NOMO-1 treated with dmso at 0.1 percent for 144 hours (cell line): ENCODE measurements at regions not wholly inside any gene's neighbourhood (a gene's known extent, or its start where the extent isn't known, plus 50 kb on each side); places are given as distances from the start of the nearest gene placed in this dataset.
"Not testable (repeated sequence)": the region's sequence is repeated elsewhere in the genome, so short reads cannot be mapped to it uniquely, and the experiment has no call there.

Source experiments
- DNase-seq: peaks from one replicate; lab custom pipeline; 2025; ENCODE audit not compliant: unreplicated experiment; lab: John Stamatoyannopoulos, UW

DNA sequence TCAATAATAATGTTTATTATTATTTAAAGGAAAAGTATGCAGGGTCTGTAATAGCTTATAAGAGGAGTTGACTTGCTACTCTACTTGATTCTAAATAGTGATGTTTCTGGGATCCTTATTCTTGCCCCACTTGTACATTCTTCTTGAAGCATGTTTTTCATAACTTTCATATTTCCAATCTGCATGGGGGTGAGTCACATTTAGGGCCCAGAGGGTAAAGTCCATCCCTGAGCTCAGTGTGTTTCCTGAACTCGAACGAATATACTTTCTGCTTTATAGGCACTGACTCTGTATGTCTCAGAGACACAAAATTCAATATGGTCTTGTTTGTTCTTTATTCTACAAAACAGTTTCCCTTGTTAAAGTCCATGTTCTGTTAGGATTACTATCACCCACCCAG, 61.0 kb upstream of the SMIM30 start:
- DNase-seq, result no peak

DNA sequence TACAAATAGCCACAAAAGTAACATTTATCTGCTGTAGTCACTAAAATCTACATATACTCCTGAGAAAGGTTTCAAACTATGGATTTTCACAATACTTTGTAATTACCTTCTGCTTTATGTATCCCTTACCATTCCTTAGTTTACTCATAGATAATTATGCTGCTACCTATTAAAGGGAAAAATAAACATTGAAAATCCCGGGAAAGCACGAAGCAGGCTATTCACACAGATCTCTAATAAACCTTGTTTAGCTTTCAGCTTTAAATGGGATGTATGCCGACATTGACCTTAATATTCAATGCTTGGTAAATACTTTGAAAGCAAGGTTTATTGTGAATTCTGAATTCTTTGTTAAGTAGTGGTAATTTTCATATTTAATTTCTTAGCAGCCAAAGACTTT, 58.5 kb upstream of the SMIM30 start:
- DNase-seq, result no peak

DNA sequence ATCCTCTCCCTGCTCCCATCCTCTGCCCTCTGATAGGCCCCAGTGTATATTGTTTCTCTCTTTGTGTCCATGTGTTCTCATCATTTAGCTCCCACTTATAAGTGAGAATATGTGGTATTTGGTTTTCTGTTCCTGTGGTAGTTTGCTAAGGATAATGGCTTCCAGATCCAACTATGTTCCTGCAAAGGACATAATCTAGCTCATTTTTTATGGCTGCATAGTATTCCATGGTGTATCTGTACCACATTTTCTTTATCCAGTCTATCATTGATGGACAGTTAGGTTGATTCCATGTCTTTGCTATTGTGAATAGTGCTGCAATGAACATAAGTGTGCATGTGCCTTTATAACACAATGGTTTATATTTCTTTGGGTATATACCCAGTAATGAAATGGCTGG, 57.8 kb upstream of the SMIM30 start:
- not testable (repeated sequence) for DNase-seq

DNA sequence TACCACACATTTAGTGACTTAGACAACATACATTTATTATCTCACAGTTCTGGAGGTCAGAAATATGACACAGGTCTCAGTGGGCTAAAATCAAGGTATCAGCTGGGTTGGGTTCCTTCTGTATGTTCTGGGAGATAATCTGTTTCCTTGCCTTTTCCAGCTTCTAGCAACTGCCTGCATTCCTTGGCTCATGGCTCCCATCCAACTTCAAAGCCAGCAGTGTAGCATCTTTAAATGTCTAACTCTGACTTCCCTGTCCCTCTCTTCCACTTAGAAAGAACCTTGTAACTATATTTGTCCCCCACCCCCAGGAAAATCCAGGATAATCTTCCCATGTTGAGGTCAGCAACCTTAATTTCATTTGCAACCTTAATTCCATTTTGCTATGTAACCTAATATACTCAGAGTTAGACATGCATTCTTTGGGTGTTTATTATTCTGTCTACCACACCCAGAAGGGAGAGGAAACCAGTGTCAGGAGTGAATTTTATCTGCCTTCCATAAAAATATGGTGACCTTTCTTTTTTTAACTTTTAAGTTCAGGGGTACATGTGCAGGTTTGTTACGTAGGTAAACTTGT, 57.3 kb upstream of the SMIM30 start:
- DNase-seq, result no peak

DNA sequence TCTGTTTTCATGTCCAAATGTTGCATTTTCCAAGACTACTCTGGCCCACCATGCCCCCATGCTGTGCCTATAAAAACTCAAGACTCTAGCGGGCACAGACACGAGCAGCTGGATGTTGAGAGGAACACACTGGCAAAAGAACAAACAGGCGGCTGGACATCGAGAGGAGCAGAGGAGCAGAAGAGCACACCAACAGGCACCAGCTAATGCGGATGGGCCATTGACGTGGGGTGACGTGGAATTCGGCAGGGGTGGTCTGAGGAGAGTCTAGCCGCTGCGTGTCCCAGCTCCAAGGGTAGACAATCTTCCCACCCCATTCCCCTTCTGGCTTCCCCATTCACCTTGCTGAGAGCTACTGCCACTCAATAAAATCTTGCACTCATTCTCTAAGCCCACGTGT, 54.4 kb upstream of the SMIM30 start:
- no peak for DNase-seq

DNA sequence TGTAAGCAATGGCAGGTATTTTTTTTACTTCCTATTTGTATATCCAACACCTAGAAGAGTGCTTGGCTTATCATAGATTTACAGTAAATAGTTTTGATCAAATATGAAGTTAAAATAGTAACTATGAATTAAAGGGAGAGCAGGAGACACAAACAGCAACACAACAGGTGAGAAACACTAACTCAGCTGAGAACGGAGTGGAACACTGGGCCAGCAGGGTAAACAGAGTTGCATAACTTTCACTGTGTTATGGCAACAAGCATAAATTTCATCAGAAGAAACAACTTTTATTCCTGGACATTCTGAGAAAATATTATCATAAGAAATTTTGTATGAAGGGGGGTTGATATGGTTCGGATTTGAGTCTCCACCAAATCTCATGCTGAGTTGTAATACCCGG, 52.2 kb upstream of the SMIM30 start:
- DNase-seq, result no peak
